Esophagus mucosa (tissue), 1 donor: ENCODE measurements at regions not wholly inside any gene's neighbourhood (a gene's known extent, or its start where the extent isn't known, plus 50 kb on each side); places are given as distances from the start of the nearest gene placed in this dataset.

Experiments
- ATAC-seq: fragments of 200-7000 bp; cut with Tn5 transposase; one replicate; pipeline ENCODE4 v1.9.1; 2020
- donor health status: DM: yes; HTN: yes; CAD: no.

- no peak for ATAC-seq
Measured at GRCh38 chr5:74216012-74216411, 424.5 kb downstream of the ENC1 start.

GRCh38 chr5:74212336-74212735, 428.2 kb downstream of the ENC1 start:
- no peak for ATAC-seq

GRCh38 chr5:74209571-74209970, 431.0 kb downstream of the ENC1 start:
- no peak for ATAC-seq

GRCh38 chr5:74206579-74207550, 433.7 kb downstream of the ENC1 start:
- no peak for ATAC-seq

- ATAC-seq, result no peak
Measured at GRCh38 chr5:74205767-74206578, 434.6 kb downstream of the ENC1 start.

GRCh38 chr5:74201334-74202081, 439.0 kb downstream of the ENC1 start:
- ATAC-seq, result no peak

- ATAC-seq, result no peak
Measured at GRCh38 chr5:74200560-74200959, 440.0 kb downstream of the ENC1 start.

GRCh38 chr5:74199436-74200210, 440.9 kb downstream of the ENC1 start:
- no peak for ATAC-seq

- ATAC-seq, result no peak
Measured at GRCh38 chr5:74199005-74199404, 441.5 kb downstream of the ENC1 start.

GRCh38 chr5:74198156-74198555, 442.4 kb downstream of the ENC1 start:
- no peak for ATAC-seq

- ATAC-seq, result no peak
Measured at GRCh38 chr5:74196233-74196632, 444.3 kb downstream of the ENC1 start.

GRCh38 chr5:74194196-74194595, 446.3 kb downstream of the ENC1 start:
- ATAC-seq, result no peak

GRCh38 chr5:74192606-74193299, 447.8 kb downstream of the ENC1 start:
- no peak for ATAC-seq

GRCh38 chr5:74188351-74189105, 452.0 kb downstream of the ENC1 start:
- ATAC-seq, result no peak

GRCh38 chr5:74187757-74188156, 452.8 kb downstream of the ENC1 start:
- no peak for ATAC-seq

- ATAC-seq, result no peak
Measured at GRCh38 chr5:74186356-74187315, 453.9 kb downstream of the ENC1 start.

GRCh38 chr5:74185599-74185998, 454.9 kb downstream of the ENC1 start:
- no peak for ATAC-seq

GRCh38 chr5:74184649-74185048, 455.9 kb downstream of the ENC1 start:
- ATAC-seq, result no peak

- ATAC-seq, result no peak
Measured at GRCh38 chr5:74183041-74183440, 457.5 kb downstream of the ENC1 start.
